HEK293T (cell line): ENCODE measurements at regions not wholly inside any gene's neighbourhood (a gene's known extent, or its start where the extent isn't known, plus 50 kb on each side); places are given as distances from the start of the nearest gene placed in this dataset.

ENCODE experiments used
- BHLHE40 ChIP-seq: fragments of 450-650 bp; IDR thresholded peaks from 2 replicates; pipeline ENCODE4 v1.6.1; 2016; ENCODE audit warnings: mild to moderate bottlenecking, moderate library complexity, borderline replicate concordance
- FOXK2 ChIP-seq: fragments of 450-650 bp; IDR thresholded peaks from 2 replicates; pipeline ENCODE4 v1.6.1; 2016; ENCODE audit warnings: mild to moderate bottlenecking
- LEF1 ChIP-seq: fragments of 450-650 bp; IDR thresholded peaks from 2 replicates; pipeline ENCODE4 v1.6.1; 2017; ENCODE audit warnings: mild to moderate bottlenecking, borderline replicate concordance
- NFRKB ChIP-seq: fragments of 450-650 bp; IDR thresholded peaks from 2 replicates; pipeline ENCODE4 v1.6.1; 2016; ENCODE audit warnings: mild to moderate bottlenecking, moderate library complexity
- SP1 ChIP-seq: fragments of 450-650 bp; IDR thresholded peaks from 2 replicates; pipeline ENCODE4 v1.6.1; 2017
- ZNF384 ChIP-seq: fragments of 450-650 bp; IDR thresholded peaks from 2 replicates; pipeline ENCODE4 v1.6.1; 2016

DNA sequence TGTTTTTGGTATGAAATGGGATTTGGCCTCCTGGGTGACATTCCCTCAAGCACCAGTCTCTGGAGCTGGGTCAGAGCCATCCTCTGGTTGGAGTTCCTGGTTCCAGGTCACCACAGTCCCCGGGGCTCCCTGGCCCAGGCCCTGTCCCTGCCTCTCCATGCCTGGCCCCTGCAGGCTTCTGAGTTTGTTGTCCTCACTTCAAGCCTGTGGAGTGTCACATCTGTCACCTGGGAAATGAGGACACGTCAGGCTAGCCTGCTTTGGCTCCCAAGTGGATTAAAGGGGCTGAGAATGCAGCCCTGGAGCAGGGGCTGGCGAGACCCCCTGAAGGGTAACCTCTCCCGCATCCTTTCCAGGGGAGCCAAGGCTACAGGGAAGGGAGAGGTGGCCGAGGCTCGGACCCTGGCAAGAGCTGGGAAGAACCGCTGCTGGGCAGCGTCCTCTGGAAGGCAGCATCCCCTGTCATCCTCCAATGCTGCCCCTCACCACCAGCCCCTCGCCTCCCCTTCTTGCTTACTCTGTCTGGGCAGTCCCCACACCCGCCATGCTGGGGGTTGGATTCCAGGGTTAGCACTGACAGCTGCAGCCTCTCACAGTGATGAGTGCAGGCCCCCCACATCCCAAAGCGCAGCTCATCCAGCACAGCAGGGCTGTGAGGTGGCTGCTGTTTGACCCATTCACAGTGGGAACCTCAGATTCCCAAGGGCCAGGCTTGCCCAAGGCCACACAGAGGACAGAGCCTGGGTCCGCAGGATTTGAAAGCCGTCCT lies 75.5 kb upstream of the IQSEC1 start:
- no peak for TF ChIP-seq BHLHE40
- no peak for TF ChIP-seq LEF1
- no peak for TF ChIP-seq SP1
- no peak for TF ChIP-seq NFRKB
- no peak for TF ChIP-seq FOXK2
- TF ChIP-seq ZNF384, result no peak
